ENCODE measurements at regions not wholly inside any gene's neighbourhood (a gene's known extent, or its start where the extent isn't known, plus 50 kb on each side); places are given as distances from the start of the nearest gene placed in this dataset.

GRCh38 chr7:118305671-118306070 is 81.2 kb downstream of the ANKRD7 start:
- no peak for TF ChIP-seq CTCF (IDR thresholded peaks at IDR 0.05)
- no peak for TF ChIP-seq POLR2A (IDR thresholded peaks at IDR 0.05)
